ENCODE measurements at regions not wholly inside any gene's neighbourhood (a gene's known extent, or its start where the extent isn't known, plus 50 kb on each side); places are given as distances from the start of the nearest gene placed in this dataset.

DNA sequence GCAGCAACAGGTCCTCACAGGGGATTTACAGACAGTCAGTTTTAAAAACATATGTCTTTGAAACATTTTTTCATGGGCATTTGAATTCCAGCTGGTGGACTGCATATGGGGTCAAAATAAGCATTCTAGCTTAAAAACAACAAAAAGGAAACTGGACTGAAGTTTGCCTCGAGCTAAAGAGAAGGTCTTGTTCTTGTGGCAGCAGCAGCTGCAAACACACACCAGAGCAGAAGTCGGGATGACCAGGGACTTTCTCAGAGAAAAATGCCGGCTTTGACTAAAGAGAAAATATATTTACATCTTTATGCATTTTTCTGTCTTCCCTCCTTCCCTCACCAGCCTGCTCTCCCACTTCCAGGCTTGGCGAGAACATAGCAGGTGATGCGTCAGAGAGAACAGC, 361.4 kb downstream of the CXCL12 start:
- no peak overlapping the region for H3K27ac ChIP-seq (ENCODE audit: low read depth, low read length)
- DNase-seq (ENCODE audit: low read depth, low spot score) = no peak
- intact Hi-C loops (cut with micrococcal nuclease) = no loop called here
- no peaks in the 10 kb centered on the region for H4K20me1 ChIP-seq (ENCODE audit: insufficient read depth)
- BruUV-seq (replicated peaks) = no TSS peak
- H3K79me2 ChIP-seq (ENCODE audit: insufficient read depth, low read length) = no peaks in the 10 kb centered on the region
- H3K4me1 ChIP-seq (ENCODE audit: control insufficient read depth in 1 of 2, insufficient read depth in 2 of 2, low read length in 2 of 2) = no peaks in the 10 kb centered on the region
- H3K9me2 ChIP-seq (ENCODE audit: insufficient read depth) = no peaks in the 10 kb centered on the region
- no peak overlapping the region for H3K9ac ChIP-seq (ENCODE audit: low read length)
- no peak overlapping the region for H3K4me2 ChIP-seq (ENCODE audit: low read length)
- no peak for ATAC-seq
- ChIA-PET POLR2A (no interaction called here), CTCF (no interaction called here), RAD21 (ENCODE audit: low non-redundant PET in 1 of 2, low total read pairs in 2 of 2, uncharacterized antibody in 2 of 2, unreplicated experiment in 2 of 2) (no interaction called here)
- no peak overlapping the region for H2AFZ ChIP-seq (ENCODE audit: low read depth, low read length, poor library complexity, severe bottlenecking)
- no peak overlapping the region for H3K4me3 ChIP-seq (replicated peaks in 1 of 2; ENCODE audit: low read depth in 1 of 2, low read length in 2 of 2)
- no peak for TF ChIP-seq FOSL1 (IDR thresholded peaks at IDR 0.05; ENCODE audit: low read depth)
- no peak for TF ChIP-seq SIN3A (IDR thresholded peaks at IDR 0.05; ENCODE audit: low read depth)
- TF ChIP-seq JUND (IDR thresholded peaks at IDR 0.05) = no peak
- TF ChIP-seq RAD21 (IDR thresholded peaks at IDR 0.05; ENCODE audit: low read depth) = no peak
- TF ChIP-seq ZNF274 (IDR thresholded peaks at IDR 0.05; ENCODE audit: low read depth, low read length) = no peak
- TF ChIP-seq SRF (IDR thresholded peaks at IDR 0.05; ENCODE audit: low read depth) = no peak
- TF ChIP-seq ELF1 (IDR thresholded peaks at IDR 0.05; ENCODE audit: borderline replicate concordance, low read depth) = no peak
- no peak for TF ChIP-seq EZH2phosphoT487 (IDR thresholded peaks at IDR 0.05; ENCODE audit: borderline replicate concordance)
- no peaks in the 10 kb centered on the region for H3K36me3 ChIP-seq (ENCODE audit: control insufficient read depth in 1 of 2, insufficient read depth in 2 of 2, low read length in 2 of 2)
- no peaks in the 10 kb centered on the region for H3K9me3 ChIP-seq (ENCODE audit: control insufficient read depth in 1 of 2, insufficient read depth in 1 of 2, low read depth in 1 of 2, low read length in 2 of 2)
- peaks cover 33% of the 10 kb centered on the region for H3K27me3 ChIP-seq (ENCODE audit: insufficient read depth, low read length)

DNA sequence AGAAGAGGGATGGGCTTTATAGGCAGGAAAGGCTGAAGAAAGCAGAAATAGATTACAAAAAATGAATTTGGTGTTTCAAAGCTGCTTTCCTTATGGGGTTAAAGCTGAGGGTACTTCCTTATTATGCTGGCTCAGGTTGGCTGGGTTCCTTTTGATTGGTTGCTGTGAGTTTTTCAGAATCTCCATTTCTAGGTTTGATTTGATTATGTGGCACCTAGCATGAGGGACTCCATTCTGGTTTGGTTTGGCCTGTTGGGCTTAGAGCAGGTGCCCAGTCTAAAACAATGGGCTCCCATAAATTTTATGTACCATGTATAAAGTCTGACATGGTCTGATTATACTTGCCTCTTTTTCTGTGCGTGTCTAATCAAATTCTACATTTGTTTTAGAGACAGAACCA, 362.7 kb downstream of the CXCL12 start:
- no peak for TF ChIP-seq TCF7L2 (IDR thresholded peaks at IDR 0.05; ENCODE audit: borderline replicate concordance, extremely low read depth, insufficient read depth, insufficient read length)
- ATAC-seq (no peak), DNase-seq (ENCODE audit: low read depth, low spot score) (no peak)
- Histone ChIP-seq H3K9me3 (ENCODE audit: control insufficient read depth in 1 of 2, insufficient read depth in 1 of 2, low read depth in 1 of 2, low read length in 2 of 2) (no peaks in the 10 kb centered on the region), H3K4me1 (ENCODE audit: control insufficient read depth in 1 of 2, insufficient read depth in 2 of 2, low read length in 2 of 2) (no peaks in the 10 kb centered on the region), H3K27ac (ENCODE audit: low read depth, low read length) (no peak overlapping the region), H3K9ac (ENCODE audit: low read length) (no peak overlapping the region), H3K36me3 (ENCODE audit: control insufficient read depth in 1 of 2, insufficient read depth in 2 of 2, low read length in 2 of 2) (no peaks in the 10 kb centered on the region), H3K4me2 (ENCODE audit: low read length) (no peak overlapping the region), H3K4me3 (replicated peaks in 1 of 2; ENCODE audit: low read depth in 1 of 2, low read length in 2 of 2) (no peak overlapping the region), H3K27me3 (ENCODE audit: insufficient read depth, low read length) (peaks cover 33% of the 10 kb centered on the region), H3K79me2 (ENCODE audit: insufficient read depth, low read length) (no peaks in the 10 kb centered on the region), H3K9me2 (ENCODE audit: insufficient read depth) (no peaks in the 10 kb centered on the region), H2AFZ (ENCODE audit: low read depth, low read length, poor library complexity, severe bottlenecking) (no peak overlapping the region), H4K20me1 (ENCODE audit: insufficient read depth) (no peaks in the 10 kb centered on the region)
- POLR2A ChIA-PET = no interaction called here
- BruUV-seq (replicated peaks) = no TSS peak
- CTCF ChIA-PET = no interaction called here
- intact Hi-C loops (cut with micrococcal nuclease) = no loop called here
- RAD21 ChIA-PET (ENCODE audit: low non-redundant PET in 1 of 2, low total read pairs in 2 of 2, uncharacterized antibody in 2 of 2, unreplicated experiment in 2 of 2) = no interaction called here

Measured in HCT116 (cell line).